IMR-90 (cell line): ENCODE measurements at regions not wholly inside any gene's neighbourhood (a gene's known extent, or its start where the extent isn't known, plus 50 kb on each side); places are given as distances from the start of the nearest gene placed in this dataset.

ENCODE experiments used
- ATAC-seq: fragments of 200-7000 bp; cut with Tn5 transposase; 2 replicates; pipeline ENCODE4 v1.9.1; 2020; ENCODE audit warnings: low read depth, mild to moderate bottlenecking, moderate library complexity
- BruUV-seq: library from RNA; stranded (reverse); fragments of 400-500 nt; replicated peaks from 2 replicates; lab custom pipeline; 2021; lab: Mats Ljungman, UMichigan
- CTCF ChIA-PET: fragments of 300-600 bp; formaldehyde crosslinking; extraction: SDS; loops from one replicate; lab custom pipeline; 2021; ENCODE audit warnings: antibody characterized with exemption; lab: Yijun Ruan, JAX
- POLR2A ChIA-PET: fragments of 300-600 bp; sonication (Branson Sonifier 250); formaldehyde crosslinking; loops from one replicate; lab custom pipeline; 2022; ENCODE audit warnings: antibody characterized with exemption; ENCODE audit not compliant: unreplicated experiment; lab: Charles Lee
- DNase-seq: peaks from one replicate; pipeline ENCODE4 v3.0.0; 2013
- H2AFZ ChIP-seq: replicated peaks from 2 replicates; pipeline ENCODE3; 2013; ENCODE audit warnings: low read length, mild to moderate bottlenecking; ENCODE audit not compliant: poor library complexity
- H2AK5ac ChIP-seq: 2 replicates; pipeline ENCODE4 v1.6.1; 2013; ENCODE audit warnings: low read depth, low read length, inconsistent platforms
- H2AK9ac ChIP-seq: replicated peaks from 2 replicates; pipeline ENCODE3; 2013; ENCODE audit warnings: mild to moderate bottlenecking, low read depth, low read length, moderate library complexity; ENCODE audit not compliant: poor library complexity
- H2BK120ac ChIP-seq: 2 replicates; pipeline ENCODE4 v1.6.1; 2013; ENCODE audit warnings: low read depth, low read length, inconsistent platforms
- H2BK15ac ChIP-seq: 3 replicates; pipeline ENCODE4 v1.6.1; 2013; ENCODE audit warnings: low read depth, low read length, inconsistent platforms
- H2BK20ac ChIP-seq: 2 replicates; pipeline ENCODE4 v1.6.1; 2013; ENCODE audit warnings: low read depth, mild to moderate bottlenecking, inconsistent platforms, low read length, moderate library complexity
- H2BK5ac ChIP-seq: 2 replicates; pipeline ENCODE4 v1.6.1; 2013; ENCODE audit warnings: mild to moderate bottlenecking, low read depth, low read length, inconsistent platforms; ENCODE audit not compliant: poor library complexity, severe bottlenecking
- H3K14ac ChIP-seq: replicated peaks from 2 replicates; pipeline ENCODE4 v1.6.1; 2013; ENCODE audit warnings: low read depth, low read length, inconsistent platforms
- H3K18ac ChIP-seq: 2 replicates; pipeline ENCODE4 v1.6.1; 2013; ENCODE audit warnings: low read depth, low read length, control low read depth
- H3K23ac ChIP-seq: 2 replicates; pipeline ENCODE4 v1.6.1; 2013; ENCODE audit warnings: low read depth, low read length, inconsistent platforms
- H3K27ac ChIP-seq: 2 replicates; pipeline ENCODE4 v1.5.1; 2013; ENCODE audit warnings: mild to moderate bottlenecking, control low read depth, low read length; ENCODE audit not compliant: insufficient read depth
- H3K27me3 ChIP-seq: 2 replicates; pipeline ENCODE4 v1.6.1; 2013; ENCODE audit warnings: low read length; ENCODE audit not compliant: control insufficient read depth, insufficient read depth
- H3K36me3 ChIP-seq: 2 replicates; pipeline ENCODE4 v1.6.1; 2013; ENCODE audit warnings: low read length, mixed read lengths; ENCODE audit not compliant: control insufficient read depth, insufficient read depth
- H3K4ac ChIP-seq: 2 replicates; pipeline ENCODE4 v1.6.1; 2013; ENCODE audit warnings: low read depth, low read length, inconsistent platforms
- H3K4me1 ChIP-seq: 2 replicates; pipeline ENCODE4 v1.6.1; 2013; ENCODE audit warnings: low read length, mixed read lengths; ENCODE audit not compliant: control insufficient read depth, insufficient read depth
- H3K4me2 ChIP-seq: 2 replicates; pipeline ENCODE4 v1.6.1; 2013; ENCODE audit warnings: low read depth, mild to moderate bottlenecking, control low read depth, low read length, moderate library complexity
- H3K4me3 ChIP-seq: 2 replicates; pipeline ENCODE4 v1.5.1; 2013; ENCODE audit warnings: low read depth, mild to moderate bottlenecking, control low read depth, low read length, moderate library complexity; ENCODE audit not compliant: insufficient read depth
- H3K56ac ChIP-seq: 2 replicates; pipeline ENCODE4 v1.6.1; 2013; ENCODE audit warnings: low read length, inconsistent platforms; ENCODE audit not compliant: insufficient read depth; ENCODE audit errors: extremely low read depth
- H3K79me1 ChIP-seq, 2 experiments: 2 replicates each; pipeline ENCODE4 v1.6.1; 2013; ENCODE audit warnings: low read length in 2 of 2, inconsistent platforms in 1 of 2, low read depth in 1 of 2
- H3K9ac ChIP-seq: 2 replicates; pipeline ENCODE4 v1.6.1; 2013; ENCODE audit warnings: low read depth, low read length, control low read depth
- H3K9me1 ChIP-seq: 2 replicates; pipeline ENCODE4 v1.6.1; 2013; ENCODE audit warnings: low read length, inconsistent platforms; ENCODE audit not compliant: insufficient read depth
- H3K9me3 ChIP-seq: 2 replicates; pipeline ENCODE4 v1.6.1; 2013; ENCODE audit warnings: low read length; ENCODE audit not compliant: control insufficient read depth, insufficient read depth
- H4K20me1 ChIP-seq: 2 replicates; pipeline ENCODE4 v1.6.1; 2013; ENCODE audit warnings: low read length, inconsistent platforms; ENCODE audit not compliant: insufficient read depth
- H4K5ac ChIP-seq: 2 replicates; pipeline ENCODE4 v1.6.1; 2013; ENCODE audit warnings: mild to moderate bottlenecking, low read depth, low read length, control low read depth
- H4K8ac ChIP-seq, 2 experiments: 2 replicates each; pipeline ENCODE4 v1.6.1; 2013; ENCODE audit warnings: low read depth in 2 of 2, low read length in 2 of 2, control low read depth in 1 of 2, inconsistent platforms in 1 of 2
- H4K91ac ChIP-seq: 2 replicates; pipeline ENCODE4 v1.6.1; 2013; ENCODE audit warnings: low read depth, low read length, inconsistent platforms; ENCODE audit not compliant: insufficient read depth
- BHLHE40 ChIP-seq: fragments of 150-350 bp; IDR thresholded peaks from 2 replicates; pipeline ENCODE4 v1.6.1; 2016; ENCODE audit warnings: mild to moderate bottlenecking, low read depth, low read length
- NFE2L2 ChIP-seq: fragments of 150-350 bp; IDR thresholded peaks from 2 replicates; pipeline ENCODE4 v1.6.1; 2016; ENCODE audit warnings: low read depth, mild to moderate bottlenecking, low read length
- RAD21 ChIP-seq: IDR thresholded peaks from 2 replicates; pipeline ENCODE4 v1.6.1; 2012; ENCODE audit warnings: low read length, improper control_type of control experiment
- WGBS, 2 experiments: methylation state at CpG; one replicate each; pipeline versions ENCODE4 v1.1.5 to v1.1.7; 2013; ENCODE audit warnings: missing lambda C conversion rate in 2 of 2; ENCODE audit not compliant: insufficient read length in 1 of 2; ENCODE audit errors: extremely low coverage in 2 of 2; 5-methylcytosine and 5-hydroxymethylcytosine counted together
- dilution Hi-C: fragments of 300-500 bp; cut with HindIII; formaldehyde crosslinking; loops from one replicate; pipeline ENCODE4 v1.14.3; 2018; ENCODE audit warnings: low sequenced_read_pairs; ENCODE audit not compliant: unreplicated experiment
- in situ Hi-C: fragments of 300-500 bp; cut with MboI; formaldehyde crosslinking; loops from 3 replicates; pipeline ENCODE4 v1.14.3; 2019; ENCODE audit warnings: low sequenced_read_pairs, inconsistent platforms, mixed read lengths
- intact Hi-C: fragments of 100-400 bp; cut with micrococcal nuclease; formaldehyde crosslinking; loops from 2 replicates; pipeline ENCODE4 v1.10.0; 2022

DNA sequence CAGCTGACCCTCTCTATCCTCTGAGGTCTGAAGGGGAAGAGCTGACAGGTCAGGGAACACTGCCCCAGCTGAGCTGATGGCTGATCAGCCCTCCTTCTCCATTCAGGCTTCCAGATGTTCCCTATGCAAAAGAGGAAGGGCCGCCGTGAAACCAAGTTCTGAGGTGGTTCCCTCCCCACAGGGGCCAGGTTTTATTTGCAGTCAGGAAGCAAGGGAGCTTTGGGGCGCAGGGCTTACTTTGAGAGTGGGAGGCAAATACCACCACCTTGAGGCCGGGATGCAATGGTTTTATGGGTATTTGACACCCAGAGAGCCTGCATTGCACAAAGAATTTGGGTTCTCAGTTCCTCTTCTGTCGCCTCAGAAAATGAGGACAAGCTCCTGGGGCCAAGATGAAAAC lies 186.9 kb downstream of the ARRDC4 start:
- no TSS peak for BruUV-seq
- WGBS, 2 experiments: 25% methylated on average over 1 of the region's 5 CpGs; no CpG with 5 or more reads in 1 of the 2 experiments
- CTCF ChIA-PET: no interaction called here
- TF ChIP-seq RAD21 (no peak), NFE2L2 (no peak), BHLHE40 (no peak)
- in situ Hi-C loops (no loop called here), dilution Hi-C loops (no loop called here), intact Hi-C loops (no loop called here)
- peaks cover 26% of the 10 kb centered on the region for H3K9me3 ChIP-seq
- no peaks in the 10 kb centered on the region for H3K9me1 ChIP-seq
- DNase-seq: no peak
- H3K18ac ChIP-seq: no peak overlapping the region
- H3K27ac ChIP-seq: no peak overlapping the region
- H3K4me1 ChIP-seq: no peaks in the 10 kb centered on the region
- no peak overlapping the region for H2BK120ac ChIP-seq
- H3K36me3 ChIP-seq: no peaks in the 10 kb centered on the region
- H3K27me3 ChIP-seq: no peaks in the 10 kb centered on the region
- H3K14ac ChIP-seq: no peak overlapping the region
- H3K56ac ChIP-seq: no peak overlapping the region
- no peak overlapping the region for H4K8ac ChIP-seq
- no peak overlapping the region for H2AK9ac ChIP-seq
- no peak overlapping the region for H3K23ac ChIP-seq
- no peak overlapping the region for H2BK15ac ChIP-seq
- no peak overlapping the region for H3K4me3 ChIP-seq
- no peak overlapping the region for H2AFZ ChIP-seq
- H2BK20ac ChIP-seq: no peak overlapping the region
- no peak overlapping the region for H2AK5ac ChIP-seq
- H4K5ac ChIP-seq: no peak overlapping the region
- H3K79me1 ChIP-seq: no peaks in the 10 kb centered on the region
- H3K4me2 ChIP-seq: no peak overlapping the region
- ATAC-seq: no peak
- no peak overlapping the region for H2BK5ac ChIP-seq
- H4K20me1 ChIP-seq: no peaks in the 10 kb centered on the region
- H4K91ac ChIP-seq: no peak overlapping the region
- POLR2A ChIA-PET: no interaction called here
- no peak overlapping the region for H3K9ac ChIP-seq
- H3K4ac ChIP-seq: no peak overlapping the region
